ENCODE measurements at regions not wholly inside any gene's neighbourhood (a gene's known extent, or its start where the extent isn't known, plus 50 kb on each side); places are given as distances from the start of the nearest gene placed in this dataset.

- Histone ChIP-seq H3K14ac (ENCODE audit: insufficient read length) (no peak overlapping the region), H4K20me1 (replicated peaks in 1 of 2; ENCODE audit: control insufficient read depth in 1 of 2, insufficient read depth in 2 of 2, low read length in 2 of 2) (no peaks in the 10 kb centered on the region), H2BK5ac (ENCODE audit: low read depth, low read length) (no peak overlapping the region), H3K23me2 (ENCODE audit: low read depth, low read length) (no peaks in the 10 kb centered on the region), H2BK120ac (replicated peaks; ENCODE audit: low read depth, low read length) (no peak overlapping the region), H2AFZ (ENCODE audit: low read length) (no peak overlapping the region), H2BK15ac (ENCODE audit: low read length) (no peak overlapping the region), H3K18ac (ENCODE audit: extremely low read depth, low read length) (no peak overlapping the region; the same call in 1 of the 2 replicates), H3K4me3 (ENCODE audit: extremely low read depth in 1 of 4, insufficient read depth in 2 of 4, low read depth in 3 of 4, low read length in 4 of 4) (no peak overlapping the region), H2BK12ac (ENCODE audit: low read depth, low read length) (no peak overlapping the region), H4K5ac (ENCODE audit: insufficient read length, low read depth, low read length) (no peak overlapping the region), H3K23ac (ENCODE audit: insufficient read length) (no peak overlapping the region), H4K91ac (replicated peaks; ENCODE audit: insufficient read length, low read length) (no peak overlapping the region), H3K56ac (replicated peaks; ENCODE audit: insufficient read length, low read depth, low read length) (no peak overlapping the region), H3K27me3 (replicated peaks in 1 of 4; ENCODE audit: control insufficient read depth in 3 of 4, extremely low read depth in 1 of 4, insufficient read depth in 3 of 4, low read length in 3 of 4) (no peaks in the 10 kb centered on the region), H3K79me2 (ENCODE audit: control insufficient read depth in 1 of 2, insufficient read depth in 2 of 2, low read length in 2 of 2) (no peaks in the 10 kb centered on the region; a peak in 1 of 4 replicates), H3K36me3 (ENCODE audit: control insufficient read depth in 2 of 4, insufficient read depth in 4 of 4, low read length in 3 of 4) (peaks cover 0 to 17% (median 4%) of the 10 kb centered on the region in 4 experiments; a peak in 2 of 8 replicates), H3K4me2 (ENCODE audit: insufficient read depth in 1 of 2, low read depth in 2 of 2, low read length in 2 of 2) (no peak overlapping the region), H2AK5ac (ENCODE audit: low read depth, low read length) (no peak overlapping the region), H3K4me1 (replicated peaks in 1 of 4; ENCODE audit: control insufficient read depth in 3 of 4, insufficient read depth in 4 of 4, low read length in 3 of 4) (peaks cover 0 to 2% (median 0%) of the 10 kb centered on the region in 4 experiments; a peak in 1 of 7 replicates), H2BK20ac (ENCODE audit: low read length) (no peak overlapping the region), H3K9ac (replicated peaks in 1 of 4; ENCODE audit: extremely low read depth in 1 of 4, low read depth in 3 of 4, low read length in 3 of 4) (no peak overlapping the region), H3K27ac (ENCODE audit: low read depth, low read length) (no peak overlapping the region), H3K79me1 (ENCODE audit: low read depth, low read length) (no peaks in the 10 kb centered on the region), H4K8ac (ENCODE audit: extremely low read depth, insufficient read depth, low read length) (no peak overlapping the region), H3K9me3 (ENCODE audit: insufficient read depth in 2 of 2, low read depth in 1 of 2, low read length in 1 of 2) (no peaks in the 10 kb centered on the region), H3K4ac (replicated peaks; ENCODE audit: insufficient read length, low read depth, low read length) (no peak overlapping the region)
- ChIA-PET CTCF (ENCODE audit: partially characterized antibody) (interaction anchor here (0.9 to 2.0 kb wide), 6 partner anchors 8 to 119 kb away, joined by 3 to 5 read pairs (median 4); no protein-coding TSS in a partner anchor), POLR2A (ENCODE audit: partially characterized antibody) (interaction anchor here (0.7 to 1.5 kb wide), 5 partner anchors 12 to 97 kb away, joined by 3 to 4 read pairs (median 3); no protein-coding TSS in a partner anchor)
- DNase-seq (ENCODE audit: low read depth in 1 of 2, low spot score in 2 of 2) = no peak
- WGBS, 2 experiments (ENCODE audit: extremely low coverage in 1 of 2, insufficient coverage in 1 of 2, insufficient read length in 1 of 2, insufficient replicate concordance in 2 of 2, low coverage in 1 of 2, low lambda C conversion rate in 2 of 2, missing lambda C conversion rate in 1 of 2) = 82% methylated on average over 1 of the region's 1 CpG; no CpG with 5 or more reads in 1 of the 2 experiments
- TF ChIP-seq TCF12 (IDR thresholded peaks at IDR 0.05; ENCODE audit: low read depth, low read length) = no peak
- peak in 2 of 3 experiments; percentile 5 to 38; a peak in 2 of 4 replicates for TF ChIP-seq CTCF (IDR thresholded peaks at IDR 0.05; ENCODE audit: control extremely low read depth in 1 of 3, insufficient read depth in 1 of 3, low read depth in 1 of 3, low read length in 3 of 3)
- peak; percentile 28 to 43 for TF ChIP-seq RAD21 (IDR thresholded peaks at IDR 0.05 in 1 of 2, conservative IDR thresholded peaks at IDR 0.05 in 1 of 2; ENCODE audit: low read depth in 2 of 2, low read length in 2 of 2)
- FAIRE-seq = peak; percentile 82
These were observed 636.3 kb upstream of the HTR2C start for GRCh38 chrX:113947548-113947947.
